ENCODE measurements at regions not wholly inside any gene's neighbourhood (a gene's known extent, or its start where the extent isn't known, plus 50 kb on each side); places are given as distances from the start of the nearest gene placed in this dataset.

DNA sequence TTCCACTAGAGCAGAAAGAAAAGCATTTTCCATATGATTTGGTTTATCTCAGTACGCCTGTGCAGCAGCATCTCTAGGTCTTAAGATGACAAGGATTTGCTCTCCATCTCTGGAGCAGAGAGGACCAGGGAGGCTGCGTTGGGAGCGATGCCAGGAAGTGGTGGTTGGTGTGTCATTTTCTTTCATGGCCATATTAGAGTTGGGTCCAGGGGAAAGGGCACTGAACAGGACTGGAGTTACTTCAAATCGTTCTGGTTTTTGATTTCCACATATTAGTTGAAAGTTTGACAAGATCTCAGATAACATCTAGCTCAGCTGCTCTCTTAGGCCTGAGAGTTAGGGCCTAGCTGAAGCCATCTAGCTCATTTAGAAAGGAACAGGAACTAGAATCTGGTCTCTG is 157.7 kb downstream of the ADAMTS15 start:
- Histone ChIP-seq H3K4me1 (peaks cover 4 to 51% (median 36%) of the 10 kb centered on the region in 4 donors), H3K9me3 (no peaks in the 10 kb centered on the region), H3K27ac (peak overlapping the region; percentile 80 to 86), H3K36me3 (no peaks in the 10 kb centered on the region), H3K4me3 (no peak overlapping the region), H3K27me3 (no peaks in the 10 kb centered on the region)
- TF ChIP-seq, protein P1, sequence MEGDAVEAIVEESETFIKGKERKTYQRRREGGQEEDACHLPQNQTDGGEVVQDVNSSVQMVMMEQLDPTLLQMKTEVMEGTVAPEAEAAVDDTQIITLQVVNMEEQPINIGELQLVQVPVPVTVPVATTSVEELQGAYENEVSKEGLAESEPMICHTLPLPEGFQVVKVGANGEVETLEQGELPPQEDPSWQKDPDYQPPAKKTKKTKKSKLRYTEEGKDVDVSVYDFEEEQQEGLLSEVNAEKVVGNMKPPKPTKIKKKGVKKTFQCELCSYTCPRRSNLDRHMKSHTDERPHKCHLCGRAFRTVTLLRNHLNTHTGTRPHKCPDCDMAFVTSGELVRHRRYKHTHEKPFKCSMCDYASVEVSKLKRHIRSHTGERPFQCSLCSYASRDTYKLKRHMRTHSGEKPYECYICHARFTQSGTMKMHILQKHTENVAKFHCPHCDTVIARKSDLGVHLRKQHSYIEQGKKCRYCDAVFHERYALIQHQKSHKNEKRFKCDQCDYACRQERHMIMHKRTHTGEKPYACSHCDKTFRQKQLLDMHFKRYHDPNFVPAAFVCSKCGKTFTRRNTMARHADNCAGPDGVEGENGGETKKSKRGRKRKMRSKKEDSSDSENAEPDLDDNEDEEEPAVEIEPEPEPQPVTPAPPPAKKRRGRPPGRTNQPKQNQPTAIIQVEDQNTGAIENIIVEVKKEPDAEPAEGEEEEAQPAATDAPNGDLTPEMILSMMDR (IDR thresholded peaks at IDR 0.05): no peak
- intact Hi-C loops (cut with DNase I; ENCODE audit: low total_unique reads): no loop called here
- DNase-seq: no peak

DNA sequence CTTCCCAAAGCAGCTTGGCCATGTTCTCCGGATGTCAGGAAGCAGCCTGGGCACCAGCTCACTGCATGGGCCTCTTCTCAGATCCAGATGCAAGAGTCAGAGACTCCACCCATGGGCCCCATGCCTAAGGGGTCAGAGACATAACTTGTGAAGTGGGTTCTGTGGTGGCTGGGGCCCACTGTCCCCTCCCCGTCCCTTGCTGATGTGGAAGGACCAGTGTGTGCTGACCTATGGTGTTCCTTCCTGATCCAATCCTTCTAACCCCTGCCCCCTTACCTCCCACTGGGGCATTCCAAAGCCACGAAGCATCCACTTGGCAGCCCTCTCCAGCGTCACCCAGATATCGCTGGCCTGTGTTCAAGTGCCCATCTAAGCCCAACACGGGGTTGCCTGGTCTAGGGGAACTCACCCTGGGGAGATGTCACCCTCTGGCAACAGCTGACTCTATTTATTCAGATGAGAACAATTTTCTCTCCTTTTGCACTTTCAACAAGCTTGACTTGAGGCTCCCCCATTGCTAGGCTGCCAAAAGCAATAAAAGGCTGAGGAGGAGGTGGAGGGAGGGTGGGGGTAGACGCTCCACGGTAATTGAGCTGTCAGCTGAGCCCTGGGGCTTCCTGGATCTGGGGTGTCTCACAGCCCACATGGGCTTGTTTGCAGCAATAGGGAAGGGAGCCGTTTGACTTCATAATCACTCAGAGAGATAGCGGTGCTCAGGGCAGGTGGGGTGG is 158.5 kb downstream of the ADAMTS15 start:
- intact Hi-C loops (cut with DNase I; ENCODE audit: low total_unique reads): no loop called here
- peak overlapping the region; percentile 80 to 86 for H3K27ac ChIP-seq
- H3K4me3 ChIP-seq: no peak overlapping the region
- no peaks in the 10 kb centered on the region for H3K27me3 ChIP-seq
- DNase-seq: peak; percentile 73 to 80
- H3K4me1 ChIP-seq: peaks cover 4 to 56% (median 44%) of the 10 kb centered on the region in 4 donors
- no peaks in the 10 kb centered on the region for H3K9me3 ChIP-seq
- no peaks in the 10 kb centered on the region for H3K36me3 ChIP-seq
- TF ChIP-seq, protein P1 (IDR thresholded peaks at IDR 0.05): no peak

DNA sequence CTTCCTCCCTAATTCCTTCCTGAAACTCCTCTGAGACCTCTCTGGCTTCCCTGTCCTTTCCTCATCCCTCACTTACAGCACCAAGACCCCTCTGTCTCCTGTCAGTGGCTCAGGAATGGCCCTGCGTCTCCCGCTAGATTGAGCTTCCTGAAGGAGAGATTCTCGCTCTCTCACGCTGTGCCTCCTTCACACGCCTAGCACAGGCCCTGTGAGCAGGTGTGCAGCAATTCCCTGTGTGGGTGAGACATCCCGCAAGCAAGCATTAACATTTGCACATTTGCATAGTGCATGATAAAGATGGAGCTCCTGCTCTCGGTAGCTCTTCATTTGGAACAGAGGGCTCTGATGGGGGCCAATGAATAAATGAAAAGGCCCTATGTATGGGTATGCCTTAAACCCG is 159.8 kb downstream of the ADAMTS15 start:
- no peaks in the 10 kb centered on the region for H3K36me3 ChIP-seq
- no peak overlapping the region for H3K4me3 ChIP-seq
- H3K4me1 ChIP-seq: peaks cover 4 to 69% (median 52%) of the 10 kb centered on the region in 4 donors
- no peak for DNase-seq
- peak overlapping the region; percentile 80 to 86 for H3K27ac ChIP-seq
- TF ChIP-seq, protein P1 (IDR thresholded peaks at IDR 0.05): no peak
- H3K9me3 ChIP-seq: no peaks in the 10 kb centered on the region
- no peaks in the 10 kb centered on the region for H3K27me3 ChIP-seq
- intact Hi-C loops (cut with DNase I; ENCODE audit: low total_unique reads): no loop called here

DNA sequence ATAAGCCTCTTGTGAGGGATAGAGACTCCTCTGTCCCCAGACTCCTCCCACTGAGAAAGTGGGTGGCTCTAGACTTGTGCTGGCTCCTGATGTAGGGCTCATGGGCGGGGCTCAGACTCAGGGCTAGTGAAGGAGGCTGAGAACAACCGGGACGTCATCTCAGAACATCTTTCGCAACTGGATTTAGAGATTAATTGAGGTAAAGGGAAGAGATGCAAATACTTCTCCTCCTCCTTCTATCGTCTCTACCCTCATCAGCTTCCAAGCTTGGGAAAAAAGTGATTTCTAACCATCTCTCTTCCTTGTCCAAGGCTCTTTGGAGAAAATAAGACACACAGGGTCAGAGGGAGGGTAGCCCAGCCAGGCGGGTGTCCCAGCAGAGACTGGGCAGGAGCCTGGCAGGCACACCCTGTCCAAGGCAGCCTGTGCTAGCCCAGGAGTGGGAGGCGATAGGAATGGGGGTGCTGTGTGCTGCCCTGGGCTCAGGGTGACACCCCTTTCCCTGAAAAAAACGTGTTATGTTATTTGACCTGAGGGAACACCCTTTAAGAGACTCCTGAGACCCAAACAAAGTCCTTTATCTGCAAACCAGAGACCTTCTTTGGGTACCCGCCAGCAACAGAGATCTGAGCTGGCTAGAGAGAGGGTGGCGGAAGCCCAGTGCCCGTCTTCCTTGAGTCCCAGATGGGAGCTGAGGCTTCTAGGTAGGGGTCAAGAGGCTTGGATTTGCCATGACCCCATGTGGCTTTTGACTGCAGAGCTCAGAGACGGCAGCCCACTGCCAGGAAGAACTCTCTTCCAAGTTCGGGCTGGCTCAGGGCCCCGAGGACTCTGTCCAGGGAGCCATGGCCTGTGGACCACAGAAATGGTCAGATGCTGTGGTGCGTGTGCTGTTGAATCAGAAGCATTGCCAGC is 160.9 kb downstream of the ADAMTS15 start:
- intact Hi-C loops (cut with DNase I; ENCODE audit: low total_unique reads): loop anchor here (5.0 kb wide), 1 partner anchor 43 kb away; no protein-coding TSS in a partner anchor
- no peaks in the 10 kb centered on the region for H3K36me3 ChIP-seq
- TF ChIP-seq, protein P1 (IDR thresholded peaks at IDR 0.05): no peak
- H3K4me1 ChIP-seq: peaks cover 4 to 72% (median 52%) of the 10 kb centered on the region in 4 donors
- H3K9me3 ChIP-seq: no peaks in the 10 kb centered on the region
- no peaks in the 10 kb centered on the region for H3K27me3 ChIP-seq
- peak overlapping the region; percentile 2 to 3 for H3K4me3 ChIP-seq
- peak overlapping the region; percentile 80 to 86 for H3K27ac ChIP-seq
- DNase-seq: peak; percentile 98 to 99

DNA sequence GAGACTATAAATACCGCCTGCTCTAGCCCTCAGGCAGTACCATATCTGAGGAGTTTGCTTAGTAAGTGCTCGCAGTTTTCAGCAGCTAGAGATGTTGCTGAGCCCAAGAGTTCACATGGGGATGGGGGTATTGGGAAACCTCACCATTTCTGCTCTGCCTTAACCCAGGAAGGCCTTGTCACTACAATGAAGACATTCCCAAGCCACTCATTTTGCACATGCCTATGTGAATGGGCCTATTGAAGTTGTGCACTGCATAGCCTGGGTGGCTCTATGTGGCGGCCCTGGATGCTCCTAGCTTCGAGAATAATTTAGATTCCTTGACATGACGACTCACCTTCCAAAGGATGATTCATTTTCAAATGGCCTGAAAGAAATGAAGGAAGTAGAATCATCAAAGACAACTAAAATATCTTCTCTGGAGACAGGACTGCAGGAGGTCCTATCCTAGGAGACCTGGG is 163.4 kb downstream of the ADAMTS15 start:
- no peak for DNase-seq
- intact Hi-C loops (cut with DNase I; ENCODE audit: low total_unique reads): loop anchor here (2.0 to 5.0 kb wide), 2 partner anchors 40 to 89 kb away; no protein-coding TSS in a partner anchor
- TF ChIP-seq, protein P1 (IDR thresholded peaks at IDR 0.05): no peak
- peaks cover 4 to 66% (median 47%) of the 10 kb centered on the region in 4 donors for H3K4me1 ChIP-seq
- H3K36me3 ChIP-seq: no peaks in the 10 kb centered on the region
- H3K4me3 ChIP-seq: no peak overlapping the region
- H3K9me3 ChIP-seq: no peaks in the 10 kb centered on the region
- H3K27me3 ChIP-seq: no peaks in the 10 kb centered on the region
- peak overlapping the region; percentile 80 to 86 for H3K27ac ChIP-seq
